ENCODE measurements at regions not wholly inside any gene's neighbourhood (a gene's known extent, or its start where the extent isn't known, plus 50 kb on each side); places are given as distances from the start of the nearest gene placed in this dataset.

- Histone ChIP-seq H3K4me3 (ENCODE audit: insufficient read depth, low read depth, low read length) (no peak overlapping the region), H3K27me3 (ENCODE audit: control insufficient read depth, insufficient read depth, low read length, poor library complexity, severe bottlenecking) (no peaks in the 10 kb centered on the region), H3K9me3 (ENCODE audit: control insufficient read depth, low read length) (no peaks in the 10 kb centered on the region), H3K27ac (ENCODE audit: insufficient read depth, low read depth, low read length, poor library complexity, severe bottlenecking) (no peak overlapping the region), H3K4me1 (ENCODE audit: control insufficient read depth, insufficient read depth, low read length) (no peaks in the 10 kb centered on the region), H3K36me3 (ENCODE audit: control insufficient read depth, insufficient read depth, low read length) (no peaks in the 10 kb centered on the region)
- 79 to 92% methylated on average over 2 of the region's 2 CpGs for WGBS, 2 experiments
These were observed 122.7 kb upstream of the RASGRP1 start for GRCh38 chr15:38687340-38687739.

- no peaks in the 10 kb centered on the region for H3K4me1 ChIP-seq (ENCODE audit: control insufficient read depth, insufficient read depth, low read length)
- no peak overlapping the region for H3K27ac ChIP-seq (ENCODE audit: insufficient read depth, low read depth, low read length, poor library complexity, severe bottlenecking)
- 93 to 94% methylated on average over 7 of the region's 7 CpGs for WGBS, 2 experiments
- H3K9me3 ChIP-seq (ENCODE audit: control insufficient read depth, low read length): no peaks in the 10 kb centered on the region
- H3K4me3 ChIP-seq (ENCODE audit: insufficient read depth, low read depth, low read length): no peak overlapping the region
- H3K27me3 ChIP-seq (ENCODE audit: control insufficient read depth, insufficient read depth, low read length, poor library complexity, severe bottlenecking): no peaks in the 10 kb centered on the region
- no peaks in the 10 kb centered on the region for H3K36me3 ChIP-seq (ENCODE audit: control insufficient read depth, insufficient read depth, low read length)
These were observed 123.3 kb upstream of the RASGRP1 start for GRCh38 chr15:38687775-38688495.

GRCh38 chr15:38688761-38689160 is 124.1 kb upstream of the RASGRP1 start:
- Histone ChIP-seq H3K27ac (ENCODE audit: insufficient read depth, low read depth, low read length, poor library complexity, severe bottlenecking) (no peak overlapping the region), H3K9me3 (ENCODE audit: control insufficient read depth, low read length) (no peaks in the 10 kb centered on the region), H3K27me3 (ENCODE audit: control insufficient read depth, insufficient read depth, low read length, poor library complexity, severe bottlenecking) (no peaks in the 10 kb centered on the region), H3K4me1 (ENCODE audit: control insufficient read depth, insufficient read depth, low read length) (no peaks in the 10 kb centered on the region), H3K36me3 (ENCODE audit: control insufficient read depth, insufficient read depth, low read length) (no peaks in the 10 kb centered on the region), H3K4me3 (ENCODE audit: insufficient read depth, low read depth, low read length) (no peak overlapping the region)
- WGBS, 2 experiments: 86 to 97% methylated on average over 1 of the region's 1 CpG

- no peak overlapping the region for H3K27ac ChIP-seq (ENCODE audit: insufficient read depth, low read depth, low read length, poor library complexity, severe bottlenecking)
- H3K36me3 ChIP-seq (ENCODE audit: control insufficient read depth, insufficient read depth, low read length): no peaks in the 10 kb centered on the region
- H3K4me3 ChIP-seq (ENCODE audit: insufficient read depth, low read depth, low read length): no peak overlapping the region
- no peaks in the 10 kb centered on the region for H3K27me3 ChIP-seq (ENCODE audit: control insufficient read depth, insufficient read depth, low read length, poor library complexity, severe bottlenecking)
- H3K4me1 ChIP-seq (ENCODE audit: control insufficient read depth, insufficient read depth, low read length): no peaks in the 10 kb centered on the region
- H3K9me3 ChIP-seq (ENCODE audit: control insufficient read depth, low read length): no peaks in the 10 kb centered on the region
- WGBS, 2 experiments: 83 to 87% methylated on average over 1 to 2 of the region's 2 CpGs
These were observed 124.9 kb upstream of the RASGRP1 start for GRCh38 chr15:38689522-38689921.

GRCh38 chr15:38690216-38690615 is 125.6 kb upstream of the RASGRP1 start:
- 92 to 98% methylated on average over 5 of the region's 5 CpGs for WGBS, 2 experiments
- H3K27me3 ChIP-seq (ENCODE audit: control insufficient read depth, insufficient read depth, low read length, poor library complexity, severe bottlenecking): no peaks in the 10 kb centered on the region
- H3K9me3 ChIP-seq (ENCODE audit: control insufficient read depth, low read length): no peaks in the 10 kb centered on the region
- no peaks in the 10 kb centered on the region for H3K4me1 ChIP-seq (ENCODE audit: control insufficient read depth, insufficient read depth, low read length)
- H3K4me3 ChIP-seq (ENCODE audit: insufficient read depth, low read depth, low read length): no peak overlapping the region
- H3K36me3 ChIP-seq (ENCODE audit: control insufficient read depth, insufficient read depth, low read length): no peaks in the 10 kb centered on the region
- no peak overlapping the region for H3K27ac ChIP-seq (ENCODE audit: insufficient read depth, low read depth, low read length, poor library complexity, severe bottlenecking)

GRCh38 chr15:38690719-38691332 is 126.2 kb upstream of the RASGRP1 start:
- no peaks in the 10 kb centered on the region for H3K9me3 ChIP-seq (ENCODE audit: control insufficient read depth, low read length)
- H3K4me3 ChIP-seq (ENCODE audit: insufficient read depth, low read depth, low read length): no peak overlapping the region
- H3K27ac ChIP-seq (ENCODE audit: insufficient read depth, low read depth, low read length, poor library complexity, severe bottlenecking): no peak overlapping the region
- no peaks in the 10 kb centered on the region for H3K27me3 ChIP-seq (ENCODE audit: control insufficient read depth, insufficient read depth, low read length, poor library complexity, severe bottlenecking)
- no peaks in the 10 kb centered on the region for H3K36me3 ChIP-seq (ENCODE audit: control insufficient read depth, insufficient read depth, low read length)
- no peaks in the 10 kb centered on the region for H3K4me1 ChIP-seq (ENCODE audit: control insufficient read depth, insufficient read depth, low read length)
- WGBS, 2 experiments: 22 to 25% methylated on average over 3 to 4 of the region's 4 CpGs

- H3K27me3 ChIP-seq (ENCODE audit: control insufficient read depth, insufficient read depth, low read length, poor library complexity, severe bottlenecking): no peaks in the 10 kb centered on the region
- H3K9me3 ChIP-seq (ENCODE audit: control insufficient read depth, low read length): no peaks in the 10 kb centered on the region
- H3K4me3 ChIP-seq (ENCODE audit: insufficient read depth, low read depth, low read length): no peak overlapping the region
- H3K4me1 ChIP-seq (ENCODE audit: control insufficient read depth, insufficient read depth, low read length): no peaks in the 10 kb centered on the region
- H3K36me3 ChIP-seq (ENCODE audit: control insufficient read depth, insufficient read depth, low read length): no peaks in the 10 kb centered on the region
- H3K27ac ChIP-seq (ENCODE audit: insufficient read depth, low read depth, low read length, poor library complexity, severe bottlenecking): no peak overlapping the region
- WGBS, 2 experiments: 91 to 92% methylated on average over 2 of the region's 2 CpGs
These were observed 126.8 kb upstream of the RASGRP1 start for GRCh38 chr15:38691377-38691776.

- Histone ChIP-seq H3K36me3 (ENCODE audit: control insufficient read depth, insufficient read depth, low read length) (no peaks in the 10 kb centered on the region), H3K27me3 (ENCODE audit: control insufficient read depth, insufficient read depth, low read length, poor library complexity, severe bottlenecking) (no peaks in the 10 kb centered on the region), H3K4me3 (ENCODE audit: insufficient read depth, low read depth, low read length) (no peak overlapping the region), H3K27ac (ENCODE audit: insufficient read depth, low read depth, low read length, poor library complexity, severe bottlenecking) (no peak overlapping the region), H3K4me1 (ENCODE audit: control insufficient read depth, insufficient read depth, low read length) (no peaks in the 10 kb centered on the region), H3K9me3 (ENCODE audit: control insufficient read depth, low read length) (no peaks in the 10 kb centered on the region)
- 85 to 89% methylated on average over 7 of the region's 7 CpGs for WGBS, 2 experiments
These were observed 127.6 kb upstream of the RASGRP1 start for GRCh38 chr15:38691965-38692788.

GRCh38 chr15:38692789-38693062 is 128.1 kb upstream of the RASGRP1 start:
- H3K36me3 ChIP-seq (ENCODE audit: control insufficient read depth, insufficient read depth, low read length): no peaks in the 10 kb centered on the region

More at GRCh38 chr15:38692789-38693062, 128.1 kb upstream of the RASGRP1 start:
- Histone ChIP-seq H3K4me3 (ENCODE audit: insufficient read depth, low read depth, low read length) (no peak overlapping the region), H3K27me3 (ENCODE audit: control insufficient read depth, insufficient read depth, low read length, poor library complexity, severe bottlenecking) (no peaks in the 10 kb centered on the region), H3K9me3 (ENCODE audit: control insufficient read depth, low read length) (no peaks in the 10 kb centered on the region), H3K27ac (ENCODE audit: insufficient read depth, low read depth, low read length, poor library complexity, severe bottlenecking) (no peak overlapping the region), H3K4me1 (ENCODE audit: control insufficient read depth, insufficient read depth, low read length) (no peaks in the 10 kb centered on the region)
- 91 to 94% methylated on average over 3 of the region's 3 CpGs for WGBS, 2 experiments
